HCT116 (cell line): ENCODE measurements at regions not wholly inside any gene's neighbourhood (a gene's known extent, or its start where the extent isn't known, plus 50 kb on each side); places are given as distances from the start of the nearest gene placed in this dataset.

Experiments
- ATAC-seq: fragments of 200-7000 bp; cut with Tn5 transposase; 2 replicates; pipeline ENCODE4 v1.9.1; 2020; ENCODE audit warnings: mild to moderate bottlenecking, moderate library complexity
- BruUV-seq: library from RNA; stranded (reverse); fragments of 400-500 nt; replicated peaks from 2 replicates; lab custom pipeline; 2021; lab: Mats Ljungman, UMichigan
- CTCF ChIA-PET: fragments of 300-600 bp; sonication (Branson Sonifier 250); formaldehyde crosslinking; loops from one replicate; lab custom pipeline; 2021; ENCODE audit warnings: antibody characterized with exemption; lab: Charles Lee
- POLR2A ChIA-PET: fragments of 300-600, 350-600 bp; sonication (Branson Sonifier 250); formaldehyde crosslinking; loops from one replicate; lab custom pipeline; 2021; ENCODE audit warnings: antibody characterized with exemption; lab: Charles Lee
- RAD21 ChIA-PET, 2 experiments: fragments of 300-600 bp; sonication (Branson Sonifier 250); formaldehyde crosslinking; loops; one replicate each; lab custom pipeline; 2023; ENCODE audit warnings: low total read pairs in 2 of 2; ENCODE audit not compliant: uncharacterized antibody in 2 of 2, unreplicated experiment in 2 of 2, low non-redundant PET in 1 of 2; lab: Charles Lee
- DNase-seq: peaks from one replicate; pipeline ENCODE4 v3.0.0-alpha.2; 2010; ENCODE audit warnings: low read depth, low spot score
- H2AFZ ChIP-seq: fragments of 200-600 bp; shearing (Covaris generic), sonication (generic); 2 replicates; pipeline ENCODE4 v1.6.1; 2017; ENCODE audit warnings: low read depth, mixed run types, mixed read lengths, antibody characterized with exemption, low read length; ENCODE audit not compliant: poor library complexity, severe bottlenecking
- H3K27ac ChIP-seq: 2 replicates; pipeline ENCODE4 v1.5.1; 2012; ENCODE audit warnings: low read depth, low read length
- H3K27me3 ChIP-seq: fragments of 200-600 bp; sonication (generic); 2 replicates; pipeline ENCODE4 v1.6.1; 2016; ENCODE audit warnings: mixed run types, low read length, mixed read lengths; ENCODE audit not compliant: insufficient read depth
- H3K36me3 ChIP-seq, 2 experiments: fragments of 200-500 bp in 1 of 2; fragments of 200-600 bp in 1 of 2; sonication (Bioruptor generic) in 1 of 2; sonication (generic) in 1 of 2; 2 replicates each; pipeline versions ENCODE4 v1.5.1 to v1.6.1; 2014 to 2016; ENCODE audit warnings: low read length in 2 of 2, inconsistent platforms in 1 of 2, mixed read lengths in 1 of 2, mixed run types in 1 of 2; ENCODE audit not compliant: insufficient read depth in 2 of 2, control insufficient read depth in 1 of 2
- H3K4me1 ChIP-seq, 2 experiments: fragments of 200-600 bp in 1 of 2; sonication (generic) in 1 of 2; 2 replicates each; pipeline versions ENCODE4 v1.5.1 to v1.6.1; 2012 to 2017; ENCODE audit warnings: low read length in 2 of 2, inconsistent platforms in 1 of 2, mild to moderate bottlenecking in 1 of 2, mixed read lengths in 1 of 2, mixed run types in 1 of 2, moderate library complexity in 1 of 2; ENCODE audit not compliant: insufficient read depth in 2 of 2, control insufficient read depth in 1 of 2
- H3K4me2 ChIP-seq: fragments of 200-600 bp; sonication (generic); 2 replicates; pipeline ENCODE4 v1.6.1; 2017; ENCODE audit warnings: mixed run types, low read length, mixed read lengths
- H3K4me3 ChIP-seq, 2 experiments: fragments of 200-600 bp in 1 of 2; sonication (generic) in 1 of 2; replicated peaks in 1 of 2; 2 replicates each; pipeline ENCODE4 v1.5.1; 2011 to 2016; ENCODE audit warnings: low read length in 2 of 2, control low read depth in 1 of 2, low read depth in 1 of 2, mild to moderate bottlenecking in 1 of 2, mixed read lengths in 1 of 2, mixed run types in 1 of 2
- H3K79me2 ChIP-seq: fragments of 200-600 bp; sonication (generic); 2 replicates; pipeline ENCODE4 v1.6.1; 2017; ENCODE audit warnings: mild to moderate bottlenecking, mixed run types, low read length, moderate library complexity, mixed read lengths; ENCODE audit not compliant: insufficient read depth
- H3K9ac ChIP-seq: fragments of 200-600 bp; sonication (generic); 2 replicates; pipeline ENCODE4 v1.6.1; 2016; ENCODE audit warnings: low read length, mixed read lengths
- H3K9me2 ChIP-seq: fragments of 200-600 bp; sonication (generic), shearing (Covaris generic); 2 replicates; pipeline ENCODE4 v1.6.1; 2017; ENCODE audit warnings: mixed run types, mild to moderate bottlenecking, moderate library complexity; ENCODE audit not compliant: insufficient read depth
- H3K9me3 ChIP-seq, 2 experiments: fragments of 200-500 bp in 1 of 2; fragments of 200-600 bp in 1 of 2; sonication (Bioruptor generic) in 1 of 2; sonication (generic) in 1 of 2; 2 replicates each; pipeline ENCODE4 v1.6.1; 2014 to 2017; ENCODE audit warnings: low read length in 2 of 2, mixed read lengths in 2 of 2, inconsistent platforms in 1 of 2, low read depth in 1 of 2, mild to moderate bottlenecking in 1 of 2, mixed run types in 1 of 2, moderate library complexity in 1 of 2; ENCODE audit not compliant: control insufficient read depth in 1 of 2, insufficient read depth in 1 of 2
- H4K20me1 ChIP-seq: fragments of 200-600 bp; sonication (generic), shearing (Covaris generic); 2 replicates; pipeline ENCODE4 v1.6.1; 2017; ENCODE audit warnings: mixed run types, mild to moderate bottlenecking, moderate library complexity; ENCODE audit not compliant: insufficient read depth
- EGR1 ChIP-seq: IDR thresholded peaks from 2 replicates; pipeline ENCODE4 v1.6.1; 2012; ENCODE audit warnings: low read depth
- EZH2 ChIP-seq: fragments of 200-600 bp; sonication (generic); IDR thresholded peaks from 2 replicates; pipeline ENCODE4 v1.6.1; 2017; ENCODE audit warnings: antibody characterized with exemption, mixed run types
- MAX ChIP-seq: IDR thresholded peaks from 2 replicates; pipeline ENCODE4 v1.6.1; 2012
- RAD21 ChIP-seq: IDR thresholded peaks from 2 replicates; pipeline ENCODE4 v1.6.1; 2012; ENCODE audit warnings: low read depth, mild to moderate bottlenecking
- SIN3A ChIP-seq: IDR thresholded peaks from 2 replicates; pipeline ENCODE4 v1.6.1; 2012; ENCODE audit warnings: low read depth
- SRF ChIP-seq: IDR thresholded peaks from 2 replicates; pipeline ENCODE4 v1.6.1; 2012; ENCODE audit warnings: low read depth
- TCF7L2 ChIP-seq: IDR thresholded peaks from 2 replicates; pipeline ENCODE4 v1.7.0; 2011; ENCODE audit warnings: borderline replicate concordance, inconsistent platforms; ENCODE audit not compliant: insufficient read depth, insufficient read length; ENCODE audit errors: extremely low read depth
- intact Hi-C: fragments of 100-400 bp; cut with micrococcal nuclease; formaldehyde crosslinking; loops from 2 replicates; pipeline ENCODE4 v1.10.0; 2022
- TF ChIP-seq, protein P1 (sequence below), 3 experiments: fragments of 200-600 bp in 1 of 3; sonication (generic) in 1 of 3; IDR thresholded peaks in 2 of 3; conservative IDR thresholded peaks in 1 of 3; 2 replicates each; pipeline ENCODE4 v1.5.1; 2012 to 2017; ENCODE audit warnings: low read depth in 2 of 3, low read length in 2 of 3, antibody characterized with exemption in 1 of 3, borderline replicate concordance in 1 of 3, control low read depth in 1 of 3, mild to moderate bottlenecking in 1 of 3, mixed read lengths in 1 of 3, mixed run types in 1 of 3, moderate library complexity in 1 of 3; ENCODE audit not compliant: insufficient read depth in 1 of 3

- H3K4me1 ChIP-seq = no peaks in the 10 kb centered on the region
- H3K4me3 ChIP-seq = no peak overlapping the region
- no peaks in the 10 kb centered on the region for H3K9me2 ChIP-seq
- DNase-seq (no peak), ATAC-seq (no peak)
- H4K20me1 ChIP-seq = no peaks in the 10 kb centered on the region
- CTCF ChIA-PET = no interaction called here
- intact Hi-C loops = no loop called here
- RAD21 ChIA-PET = no interaction called here
- no peak overlapping the region for H3K27ac ChIP-seq
- no peaks in the 10 kb centered on the region for H3K36me3 ChIP-seq
- BruUV-seq = no TSS peak
- no peak overlapping the region for H3K9ac ChIP-seq
- H3K79me2 ChIP-seq = no peaks in the 10 kb centered on the region
- H3K4me2 ChIP-seq = no peak overlapping the region
- H3K27me3 ChIP-seq = no peaks in the 10 kb centered on the region
- no peaks in the 10 kb centered on the region for H3K9me3 ChIP-seq
- no peak overlapping the region for H2AFZ ChIP-seq
- TF ChIP-seq RAD21 (no peak), MAX (no peak)
- TF ChIP-seq, protein P1, sequence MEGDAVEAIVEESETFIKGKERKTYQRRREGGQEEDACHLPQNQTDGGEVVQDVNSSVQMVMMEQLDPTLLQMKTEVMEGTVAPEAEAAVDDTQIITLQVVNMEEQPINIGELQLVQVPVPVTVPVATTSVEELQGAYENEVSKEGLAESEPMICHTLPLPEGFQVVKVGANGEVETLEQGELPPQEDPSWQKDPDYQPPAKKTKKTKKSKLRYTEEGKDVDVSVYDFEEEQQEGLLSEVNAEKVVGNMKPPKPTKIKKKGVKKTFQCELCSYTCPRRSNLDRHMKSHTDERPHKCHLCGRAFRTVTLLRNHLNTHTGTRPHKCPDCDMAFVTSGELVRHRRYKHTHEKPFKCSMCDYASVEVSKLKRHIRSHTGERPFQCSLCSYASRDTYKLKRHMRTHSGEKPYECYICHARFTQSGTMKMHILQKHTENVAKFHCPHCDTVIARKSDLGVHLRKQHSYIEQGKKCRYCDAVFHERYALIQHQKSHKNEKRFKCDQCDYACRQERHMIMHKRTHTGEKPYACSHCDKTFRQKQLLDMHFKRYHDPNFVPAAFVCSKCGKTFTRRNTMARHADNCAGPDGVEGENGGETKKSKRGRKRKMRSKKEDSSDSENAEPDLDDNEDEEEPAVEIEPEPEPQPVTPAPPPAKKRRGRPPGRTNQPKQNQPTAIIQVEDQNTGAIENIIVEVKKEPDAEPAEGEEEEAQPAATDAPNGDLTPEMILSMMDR (IDR thresholded peaks at IDR 0.05 in 2 of 3, conservative IDR thresholded peaks at IDR 0.05 in 1 of 3; ENCODE audit: borderline replicate concordance in 1 of 3, insufficient read depth in 1 of 3, low read depth in 2 of 3, low read length in 2 of 3) = no peak
- POLR2A ChIA-PET = no interaction called here
Observed at GRCh38 chr6:170136541-170137175, 154.2 kb downstream of the DLL1 start.

GRCh38 chr6:170135821-170136471 is 154.9 kb downstream of the DLL1 start:
- no peak overlapping the region for H2AFZ ChIP-seq
- CTCF ChIA-PET = no interaction called here
- no peak overlapping the region for H3K4me3 ChIP-seq
- H3K4me1 ChIP-seq = no peaks in the 10 kb centered on the region
- POLR2A ChIA-PET = no interaction called here
- H4K20me1 ChIP-seq = no peaks in the 10 kb centered on the region
- no peaks in the 10 kb centered on the region for H3K79me2 ChIP-seq
- H3K9me3 ChIP-seq = no peaks in the 10 kb centered on the region
- intact Hi-C loops = no loop called here
- TF ChIP-seq SIN3A (no peak), SRF (no peak), EZH2 (no peak), EGR1 (no peak), TCF7L2 (no peak)
- DNase-seq (no peak), ATAC-seq (no peak)
- no peak overlapping the region for H3K27ac ChIP-seq
- no peak overlapping the region for H3K9ac ChIP-seq
- H3K9me2 ChIP-seq = no peaks in the 10 kb centered on the region
- RAD21 ChIA-PET = no interaction called here
- no peaks in the 10 kb centered on the region for H3K27me3 ChIP-seq
- BruUV-seq = no TSS peak
- H3K4me2 ChIP-seq = no peak overlapping the region
- H3K36me3 ChIP-seq = no peaks in the 10 kb centered on the region
